ENCODE measurements at regions not wholly inside any gene's neighbourhood (a gene's known extent, or its start where the extent isn't known, plus 50 kb on each side); places are given as distances from the start of the nearest gene placed in this dataset.

- TF ChIP-seq POLR2A (IDR thresholded peaks at IDR 0.05), result no peak
- no peak for TF ChIP-seq CTCF (IDR thresholded peaks at IDR 0.05)
- TF ChIP-seq POLR2AphosphoS5 (IDR thresholded peaks at IDR 0.05), result no peak
- no peaks in the 10 kb centered on the region for H3K27me3 ChIP-seq (replicated peaks; ENCODE audit: insufficient read depth)
- no peaks in the 10 kb centered on the region for H3K9me3 ChIP-seq
- no peak overlapping the region for H3K27ac ChIP-seq
- no peaks in the 10 kb centered on the region for H3K4me1 ChIP-seq (replicated peaks)
- 94% methylated on average over 3 of the region's 3 CpGs for WGBS
- H3K36me3 ChIP-seq, result no peaks in the 10 kb centered on the region
- H3K4me3 ChIP-seq, result no peak overlapping the region
- DNase-seq (ENCODE audit: low spot score), result no peak
- intact Hi-C loops (cut with DNase I), result no loop called here
Observed at GRCh38 chr18:56258178-56258577, 380.2 kb downstream of the TXNL1 start.

- H3K4me1 ChIP-seq (replicated peaks), result no peaks in the 10 kb centered on the region
- H3K4me3 ChIP-seq, result no peak overlapping the region
- intact Hi-C loops (cut with DNase I), result no loop called here
- 72% methylated on average over 4 of the region's 4 CpGs for WGBS
- TF ChIP-seq POLR2A (IDR thresholded peaks at IDR 0.05) (no peak), CTCF (IDR thresholded peaks at IDR 0.05) (no peak), POLR2AphosphoS5 (IDR thresholded peaks at IDR 0.05) (no peak)
- H3K36me3 ChIP-seq, result no peaks in the 10 kb centered on the region
- no peaks in the 10 kb centered on the region for H3K27me3 ChIP-seq (replicated peaks; ENCODE audit: insufficient read depth)
- no peaks in the 10 kb centered on the region for H3K9me3 ChIP-seq
- H3K27ac ChIP-seq, result no peak overlapping the region
- DNase-seq (ENCODE audit: low spot score), result no peak
Observed at GRCh38 chr18:56257205-56257604, 381.2 kb downstream of the TXNL1 start.

GRCh38 chr18:56256659-56257058, 381.7 kb downstream of the TXNL1 start:
- no peaks in the 10 kb centered on the region for H3K36me3 ChIP-seq
- intact Hi-C loops (cut with DNase I), result no loop called here
- H3K27me3 ChIP-seq (replicated peaks; ENCODE audit: insufficient read depth), result no peaks in the 10 kb centered on the region
- H3K4me3 ChIP-seq, result no peak overlapping the region
- no peak for TF ChIP-seq POLR2A (IDR thresholded peaks at IDR 0.05)
- no peak for DNase-seq (ENCODE audit: low spot score)
- WGBS, result 91% methylated on average over 6 of the region's 6 CpGs
- H3K27ac ChIP-seq, result no peak overlapping the region
- H3K9me3 ChIP-seq, result no peaks in the 10 kb centered on the region
- H3K4me1 ChIP-seq (replicated peaks), result no peaks in the 10 kb centered on the region

GRCh38 chr18:56255381-56255780, 383.0 kb downstream of the TXNL1 start:
- DNase-seq (ENCODE audit: low spot score), result no peak
- WGBS, result 93% methylated on average over 2 of the region's 2 CpGs
- intact Hi-C loops (cut with DNase I), result no loop called here

GRCh38 chr18:56252456-56252855, 385.9 kb downstream of the TXNL1 start:
- Histone ChIP-seq H3K9me3 (no peaks in the 10 kb centered on the region), H3K36me3 (no peaks in the 10 kb centered on the region), H3K4me3 (no peak overlapping the region), H3K27ac (no peak overlapping the region), H3K27me3 (replicated peaks; ENCODE audit: insufficient read depth) (no peaks in the 10 kb centered on the region), H3K4me1 (replicated peaks) (no peaks in the 10 kb centered on the region)
- no peak for TF ChIP-seq CTCF (IDR thresholded peaks at IDR 0.05)
- no peak for TF ChIP-seq POLR2AphosphoS5 (IDR thresholded peaks at IDR 0.05)
- no peak for TF ChIP-seq POLR2A (IDR thresholded peaks at IDR 0.05)
- intact Hi-C loops (cut with DNase I), result no loop called here
- WGBS, result 100% methylated on average over 1 of the region's 1 CpG
- no peak for DNase-seq (ENCODE audit: low spot score)

More at GRCh38 chr18:56255381-56255780, 383.0 kb downstream of the TXNL1 start:
- no peak overlapping the region for H3K4me3 ChIP-seq
- H3K36me3 ChIP-seq, result no peaks in the 10 kb centered on the region
- no peaks in the 10 kb centered on the region for H3K4me1 ChIP-seq (replicated peaks)
- H3K27me3 ChIP-seq (replicated peaks; ENCODE audit: insufficient read depth), result no peaks in the 10 kb centered on the region
- TF ChIP-seq POLR2A (IDR thresholded peaks at IDR 0.05), result no peak
- no peak for TF ChIP-seq POLR2AphosphoS5 (IDR thresholded peaks at IDR 0.05)
- no peak for TF ChIP-seq CTCF (IDR thresholded peaks at IDR 0.05)
- no peaks in the 10 kb centered on the region for H3K9me3 ChIP-seq
- no peak overlapping the region for H3K27ac ChIP-seq

Measured in prostate gland (tissue), 2 donors.